Mesendoderm (in vitro differentiated cells): ENCODE measurements at regions not wholly inside any gene's neighbourhood (a gene's known extent, or its start where the extent isn't known, plus 50 kb on each side); places are given as distances from the start of the nearest gene placed in this dataset.

Source experiments
- DNase-seq: peaks from one replicate; pipeline ENCODE4 v3.0.0; 2013
- H2AK5ac ChIP-seq: 2 replicates; pipeline ENCODE4 v1.6.1; 2013; ENCODE audit warnings: low read length, inconsistent platforms
- H2BK120ac ChIP-seq: 2 replicates; pipeline ENCODE4 v1.6.1; 2013; ENCODE audit warnings: low read depth, mild to moderate bottlenecking, low read length, moderate library complexity, mixed read lengths
- H2BK15ac ChIP-seq: replicated peaks from 2 replicates; pipeline ENCODE4 v1.6.1; 2013; ENCODE audit warnings: low read depth, mild to moderate bottlenecking, moderate library complexity
- H2BK5ac ChIP-seq: 2 replicates; pipeline ENCODE4 v1.6.1; 2013; ENCODE audit warnings: low read length, inconsistent platforms
- H3K18ac ChIP-seq: 2 replicates; pipeline ENCODE4 v1.6.1; 2013; ENCODE audit warnings: mild to moderate bottlenecking, low read length, mixed read lengths
- H3K23ac ChIP-seq: one replicate; pipeline ENCODE4 v1.6.1; 2013; ENCODE audit warnings: low read length
- H3K27ac ChIP-seq: 2 replicates; pipeline ENCODE4 v1.5.1; 2013; ENCODE audit warnings: low read depth, mild to moderate bottlenecking, inconsistent platforms, low read length, moderate library complexity
- H3K27me3 ChIP-seq: 2 replicates; pipeline ENCODE4 v1.6.1; 2013; ENCODE audit warnings: low read length, control low read depth, mild to moderate bottlenecking, inconsistent platforms; ENCODE audit not compliant: insufficient read depth, poor library complexity
- H3K36me3 ChIP-seq: 2 replicates; pipeline ENCODE4 v1.6.1; 2013; ENCODE audit warnings: low read length, inconsistent platforms; ENCODE audit not compliant: control insufficient read depth, insufficient read depth
- H3K4ac ChIP-seq: one replicate; pipeline ENCODE4 v1.6.1; 2013; ENCODE audit warnings: low read depth, mild to moderate bottlenecking, low read length, moderate library complexity
- H3K4me1 ChIP-seq: 2 replicates; pipeline ENCODE4 v1.6.1; 2013; ENCODE audit warnings: low read depth, low read length, inconsistent platforms; ENCODE audit not compliant: control insufficient read depth
- H3K4me2 ChIP-seq: 2 replicates; pipeline ENCODE4 v1.6.1; 2013; ENCODE audit warnings: low read length
- H3K4me3 ChIP-seq: 2 replicates; pipeline ENCODE4 v1.5.1; 2013; ENCODE audit warnings: mild to moderate bottlenecking, low read length
- H3K56ac ChIP-seq: one replicate; pipeline ENCODE4 v1.6.1; 2013; ENCODE audit warnings: low read length
- H3K79me1 ChIP-seq: 2 replicates; pipeline ENCODE4 v1.6.1; 2013; ENCODE audit warnings: low read length, inconsistent platforms
- H3K79me2 ChIP-seq: 2 replicates; pipeline ENCODE4 v1.6.1; 2013; ENCODE audit warnings: mild to moderate bottlenecking, low read length; ENCODE audit not compliant: control insufficient read depth, insufficient read depth
- H3K9ac ChIP-seq: 2 replicates; pipeline ENCODE4 v1.6.1; 2013; ENCODE audit warnings: low read length, inconsistent platforms
- H4K5ac ChIP-seq: one replicate; pipeline ENCODE4 v1.6.1; 2013; ENCODE audit warnings: low read length
- H4K8ac ChIP-seq: one replicate; pipeline ENCODE4 v1.6.1; 2013; ENCODE audit warnings: low read depth, mild to moderate bottlenecking, control low read depth, low read length, moderate library complexity
- WGBS: extraction: QIAGEN DNeasy Blood & Tissue Kit; methylation state at CpG from one replicate; pipeline ENCODE4 v1.1.7; 2013; ENCODE audit warnings: low lambda C conversion rate, missing lambda C conversion rate; ENCODE audit not compliant: insufficient coverage; ENCODE audit errors: extremely low coverage; 5-methylcytosine and 5-hydroxymethylcytosine counted together

DNA sequence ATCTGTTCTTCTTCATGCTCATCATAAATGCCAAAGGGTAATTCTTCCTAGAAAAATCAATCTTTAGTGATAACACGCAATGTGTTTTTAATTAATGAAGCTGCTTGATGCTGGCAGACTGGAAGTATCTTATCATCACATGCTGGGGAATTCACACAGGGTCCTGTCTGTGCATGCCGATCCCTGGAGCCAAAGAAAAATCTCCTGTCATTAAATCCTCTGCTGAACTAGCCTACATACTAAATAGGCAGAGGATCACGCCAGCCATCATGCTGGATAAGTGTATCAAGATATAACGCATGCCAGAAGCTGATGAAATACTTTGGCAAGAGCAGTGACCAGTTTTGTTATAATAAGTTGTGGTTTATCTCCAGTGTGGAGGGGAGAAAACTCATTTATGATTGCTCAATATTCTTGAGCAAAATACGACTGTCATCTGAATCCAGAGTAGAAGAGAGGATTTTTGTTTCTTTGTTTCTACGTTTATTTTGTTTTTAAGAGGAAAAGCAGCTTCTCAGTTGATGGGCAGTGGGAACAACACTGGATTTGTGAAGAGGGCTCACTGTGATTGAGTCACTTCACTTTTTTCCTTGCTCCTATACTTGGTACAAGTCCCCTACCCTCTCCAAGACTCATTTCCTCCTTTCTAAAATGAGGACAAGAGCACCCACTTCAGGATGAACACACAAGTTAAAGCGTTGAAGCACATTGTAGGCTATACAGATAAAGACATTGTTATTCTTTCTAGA is 649.1 kb downstream of the TNS3 start:
- DNase-seq = peak; percentile 68
- no peaks in the 10 kb centered on the region for H3K79me2 ChIP-seq
- H2BK5ac ChIP-seq = no peak overlapping the region
- H3K23ac ChIP-seq = no peak overlapping the region
- H2BK15ac ChIP-seq = no peak overlapping the region
- H3K79me1 ChIP-seq = no peaks in the 10 kb centered on the region
- no peaks in the 10 kb centered on the region for H3K36me3 ChIP-seq
- no peak overlapping the region for H3K4me3 ChIP-seq
- H2BK120ac ChIP-seq = no peak overlapping the region
- no peak overlapping the region for H3K9ac ChIP-seq
- H3K4ac ChIP-seq = no peak overlapping the region
- H4K8ac ChIP-seq = no peak overlapping the region
- H3K56ac ChIP-seq = no peak overlapping the region
- H2AK5ac ChIP-seq = no peak overlapping the region
- H3K27me3 ChIP-seq = no peaks in the 10 kb centered on the region
- H4K5ac ChIP-seq = no peak overlapping the region
- no peak overlapping the region for H3K4me2 ChIP-seq
- H3K18ac ChIP-seq = peak overlapping the region; percentile 22
- no peak overlapping the region for H3K27ac ChIP-seq
- WGBS = no CpG with 5 or more reads among the region's 7 CpGs
- H3K4me1 ChIP-seq = no peaks in the 10 kb centered on the region

GRCh38 chr7:46932306-46932675 is 649.6 kb downstream of the TNS3 start:
- Histone ChIP-seq H4K8ac (no peak overlapping the region), H3K4me1 (no peaks in the 10 kb centered on the region), H3K27me3 (no peaks in the 10 kb centered on the region), H2AK5ac (no peak overlapping the region), H3K23ac (no peak overlapping the region), H3K27ac (no peak overlapping the region), H3K4me2 (no peak overlapping the region), H3K56ac (no peak overlapping the region), H3K79me2 (no peaks in the 10 kb centered on the region), H2BK120ac (no peak overlapping the region), H3K18ac (no peak overlapping the region), H3K9ac (no peak overlapping the region), H2BK5ac (no peak overlapping the region), H4K5ac (no peak overlapping the region), H3K4ac (no peak overlapping the region), H2BK15ac (no peak overlapping the region), H3K4me3 (no peak overlapping the region), H3K79me1 (no peaks in the 10 kb centered on the region), H3K36me3 (no peaks in the 10 kb centered on the region)
- DNase-seq = no peak
- WGBS = no CpG with 5 or more reads among the region's 1 CpG

GRCh38 chr7:46930366-46930765 is 651.5 kb downstream of the TNS3 start:
- no peaks in the 10 kb centered on the region for H3K36me3 ChIP-seq
- DNase-seq = no peak
- no CpG with 5 or more reads among the region's 3 CpGs for WGBS

GRCh38 chr7:46929359-46929758 is 652.6 kb downstream of the TNS3 start:
- DNase-seq = no peak
- Histone ChIP-seq H3K56ac (no peak overlapping the region), H4K8ac (no peak overlapping the region), H3K9ac (no peak overlapping the region), H3K79me1 (no peaks in the 10 kb centered on the region), H2BK5ac (no peak overlapping the region), H3K4me2 (no peak overlapping the region), H3K23ac (no peak overlapping the region), H3K4me1 (no peaks in the 10 kb centered on the region), H2BK120ac (no peak overlapping the region), H3K27ac (no peak overlapping the region), H3K27me3 (no peaks in the 10 kb centered on the region), H3K36me3 (no peaks in the 10 kb centered on the region), H3K4ac (no peak overlapping the region), H4K5ac (no peak overlapping the region), H3K18ac (no peak overlapping the region), H2BK15ac (no peak overlapping the region), H2AK5ac (no peak overlapping the region), H3K4me3 (no peak overlapping the region), H3K79me2 (no peaks in the 10 kb centered on the region)

More at GRCh38 chr7:46930366-46930765, 651.5 kb downstream of the TNS3 start:
- Histone ChIP-seq H2BK120ac (no peak overlapping the region), H3K23ac (no peak overlapping the region), H3K4me2 (no peak overlapping the region), H3K56ac (no peak overlapping the region), H3K4me3 (no peak overlapping the region), H3K79me2 (no peaks in the 10 kb centered on the region), H3K9ac (no peak overlapping the region), H3K79me1 (no peaks in the 10 kb centered on the region), H2BK5ac (no peak overlapping the region), H2BK15ac (no peak overlapping the region), H4K8ac (no peak overlapping the region), H3K18ac (no peak overlapping the region), H3K27me3 (no peaks in the 10 kb centered on the region), H2AK5ac (no peak overlapping the region), H3K4ac (no peak overlapping the region), H3K27ac (no peak overlapping the region), H3K4me1 (no peaks in the 10 kb centered on the region), H4K5ac (no peak overlapping the region)

- no peak overlapping the region for H3K18ac ChIP-seq
- H3K4me1 ChIP-seq = no peaks in the 10 kb centered on the region
- no peak overlapping the region for H3K4me3 ChIP-seq
- no peaks in the 10 kb centered on the region for H3K36me3 ChIP-seq
- no peak overlapping the region for H4K5ac ChIP-seq
- DNase-seq = no peak
- H3K27me3 ChIP-seq = no peaks in the 10 kb centered on the region
- no peak overlapping the region for H2BK15ac ChIP-seq
- WGBS = no CpG with 5 or more reads among the region's 4 CpGs
- no peak overlapping the region for H3K4ac ChIP-seq
- H3K9ac ChIP-seq = no peak overlapping the region
- no peak overlapping the region for H3K56ac ChIP-seq
- no peak overlapping the region for H2BK5ac ChIP-seq
- H4K8ac ChIP-seq = no peak overlapping the region
- H3K23ac ChIP-seq = no peak overlapping the region
- no peak overlapping the region for H2AK5ac ChIP-seq
- H3K79me2 ChIP-seq = no peaks in the 10 kb centered on the region
- no peaks in the 10 kb centered on the region for H3K79me1 ChIP-seq
- H2BK120ac ChIP-seq = no peak overlapping the region
- H3K27ac ChIP-seq = no peak overlapping the region
- no peak overlapping the region for H3K4me2 ChIP-seq
These were observed 653.2 kb downstream of the TNS3 start for GRCh38 chr7:46928719-46929118.
